HEK293 (cell line): ENCODE measurements at regions not wholly inside any gene's neighbourhood (a gene's known extent, or its start where the extent isn't known, plus 50 kb on each side); places are given as distances from the start of the nearest gene placed in this dataset.

Source experiments
- CTCF ChIP-seq: fragments of 450-650 bp; formaldehyde crosslinking; IDR thresholded peaks from 2 replicates; pipeline ENCODE4 v1.5.1; 2016; ENCODE audit warnings: missing biosample characterization, missing genetic modification characterization
- HIC1 ChIP-seq: fragments of 450-650 bp; formaldehyde crosslinking; IDR thresholded peaks from 2 replicates; pipeline ENCODE4 v1.5.1; 2016; ENCODE audit warnings: missing biosample characterization, missing genetic modification characterization
- SETDB1 ChIP-seq: IDR thresholded peaks from one replicate; pipeline ENCODE4 v1.6.1; 2017; ENCODE audit warnings: mild to moderate bottlenecking, low read length, moderate library complexity, mixed read lengths; ENCODE audit not compliant: insufficient read length
- ZBTB1 ChIP-seq: fragments of 450-650 bp; formaldehyde crosslinking; IDR thresholded peaks from 2 replicates; pipeline ENCODE4 v1.5.1; 2016; ENCODE audit warnings: missing biosample characterization, missing genetic modification characterization
- ZBTB21 ChIP-seq: fragments of 450-650 bp; formaldehyde crosslinking; IDR thresholded peaks from 2 replicates; pipeline ENCODE4 v1.5.1; 2017; ENCODE audit warnings: missing biosample characterization, missing genetic modification characterization
- ZBTB7A ChIP-seq: fragments of 450-650 bp; formaldehyde crosslinking; IDR thresholded peaks from 2 replicates; pipeline ENCODE4 v1.5.1; 2016; ENCODE audit warnings: low read depth, missing biosample characterization, missing genetic modification characterization
- ZNF24 ChIP-seq: fragments of 450-650 bp; formaldehyde crosslinking; IDR thresholded peaks from 2 replicates; pipeline ENCODE4 v1.5.1; 2016; ENCODE audit warnings: missing biosample characterization, missing genetic modification characterization
- ZNF366 ChIP-seq: fragments of 450-650 bp; formaldehyde crosslinking; conservative IDR thresholded peaks from 2 replicates; pipeline ENCODE4 v1.5.1; 2016; ENCODE audit warnings: missing biosample characterization, missing genetic modification characterization
- ZNF391 ChIP-seq: fragments of 450-650 bp; formaldehyde crosslinking; IDR thresholded peaks from 2 replicates; pipeline ENCODE4 v1.5.1; 2016; ENCODE audit warnings: low read depth, missing biosample characterization, missing genetic modification characterization, borderline replicate concordance
- ZNF549 ChIP-seq: fragments of 450-650 bp; IDR thresholded peaks from 2 replicates; pipeline ENCODE4 v1.5.1; 2018; ENCODE audit warnings: missing biosample characterization, missing genetic modification characterization, mild to moderate bottlenecking, inconsistent platforms, moderate library complexity
- ZNF555 ChIP-seq: fragments of 450-650 bp; formaldehyde crosslinking; conservative IDR thresholded peaks from 2 replicates; pipeline ENCODE4 v1.5.1; 2017; ENCODE audit warnings: missing biosample characterization, mild to moderate bottlenecking, missing genetic modification characterization, inconsistent platforms
- ZNF670 ChIP-seq: fragments of 450-650 bp; formaldehyde crosslinking; IDR thresholded peaks from 2 replicates; pipeline ENCODE4 v1.5.1; 2016; ENCODE audit warnings: missing biosample characterization, missing genetic modification characterization, low read depth

- TF ChIP-seq ZNF24 = no peak
- no peak for TF ChIP-seq CTCF (tag by site-specific recombination)
- TF ChIP-seq ZNF549 (tag by site-specific recombination) = no peak
- no peak for TF ChIP-seq HIC1 (tag by site-specific recombination)
- TF ChIP-seq SETDB1 = no peak
- no peak for TF ChIP-seq ZBTB21 (tag by site-specific recombination)
- TF ChIP-seq ZNF391 (tag by site-specific recombination) = no peak
- no peak for TF ChIP-seq ZNF555 (tag by site-specific recombination)
- TF ChIP-seq ZNF366 (tag by site-specific recombination) = no peak
- no peak for TF ChIP-seq ZNF670 (tag by site-specific recombination)
- no peak for TF ChIP-seq ZBTB1
- no peak for TF ChIP-seq ZBTB7A
Observed at GRCh38 chr6:163947276-163947675, 532.8 kb downstream of the QKI start.
